B cell (primary cell): ENCODE measurements at regions not wholly inside any gene's neighbourhood (a gene's known extent, or its start where the extent isn't known, plus 50 kb on each side); places are given as distances from the start of the nearest gene placed in this dataset.

Experiments used
- ATAC-seq: fragments of 200-7000 bp; cut with Tn5 transposase; one replicate; pipeline ENCODE4 v1.10.0; 2021; ENCODE audit warnings: low read depth, mild to moderate bottlenecking, moderate number of reproducible peaks, moderate library complexity
- CTCF ChIA-PET: fragments of 350-600 bp; sonication (Branson Sonifier 250); formaldehyde crosslinking; loops from one replicate; lab custom pipeline; 2021; ENCODE audit warnings: antibody characterized with exemption, inconsistent platforms; lab: Charles Lee
- POLR2A ChIA-PET: fragments of 350-600 bp; sonication (Branson Sonifier 250); formaldehyde crosslinking; loops from one replicate; lab custom pipeline; 2021; ENCODE audit warnings: antibody characterized with exemption; lab: Charles Lee
- DNase-seq: peaks from one replicate; pipeline ENCODE4 v3.0.0; 2013
- H2AFZ ChIP-seq: 2 replicates; pipeline ENCODE4 v1.6.1; 2012; ENCODE audit warnings: mild to moderate bottlenecking, low read depth, low read length; ENCODE audit not compliant: insufficient read depth, poor library complexity, severe bottlenecking
- H3K27ac ChIP-seq, 2 donors: 1 replicate in 1 of 2; 2 replicates in 1 of 2; pipeline ENCODE4 v1.5.1; 2012 to 2013; ENCODE audit warnings: low read length in 2 of 2, mild to moderate bottlenecking in 2 of 2, moderate library complexity in 1 of 2
- H3K27me3 ChIP-seq, 4 experiments: fragments of 200-600 bp in 1 of 4; sonication (generic) in 1 of 4; replicated peaks in 1 of 4; 1 replicate in 2 of 4; 2 replicates in 2 of 4; pipeline versions ENCODE4 v1.6.1 to v1.7.0; 2013 to 2016; ENCODE audit warnings: low read length in 3 of 4, mild to moderate bottlenecking in 2 of 4, mixed read lengths in 1 of 4, moderate library complexity in 1 of 4; ENCODE audit not compliant: insufficient read depth in 4 of 4, control insufficient read depth in 3 of 4; ENCODE audit errors: control extremely low read depth in 1 of 4
- H3K36me3 ChIP-seq, 2 experiments: replicated peaks in 1 of 2; 1 replicate in 1 of 2; 2 replicates in 1 of 2; pipeline versions ENCODE4 v1.6.1 to v1.7.1; 2013; ENCODE audit warnings: low read length in 1 of 2; ENCODE audit not compliant: insufficient read depth in 2 of 2, control insufficient read depth in 1 of 2; ENCODE audit errors: control extremely low read depth in 1 of 2, extremely low read depth in 1 of 2
- H3K4me1 ChIP-seq, 2 donors: fragments of 200-600 bp in 1 of 2; sonication (generic) in 1 of 2; 1 replicate in 1 of 2; 2 replicates in 1 of 2; pipeline versions ENCODE4 v1.5.1 to v1.6.1; 2013 to 2017; ENCODE audit warnings: low read length in 2 of 2; ENCODE audit not compliant: control insufficient read depth in 2 of 2, insufficient read depth in 2 of 2
- H3K4me2 ChIP-seq: replicated peaks from 2 replicates; pipeline ENCODE3; 2012; ENCODE audit warnings: mild to moderate bottlenecking, low read depth, low read length; ENCODE audit not compliant: poor library complexity, severe bottlenecking
- H3K4me3 ChIP-seq, 5 experiments: fragments of 200-600 bp in 1 of 5; sonication (generic) in 1 of 5; 1 replicate in 3 of 5; 2 replicates in 2 of 5; pipeline versions ENCODE4 v1.5.1 to v1.7.0; 2011 to 2016; ENCODE audit warnings: low read length in 4 of 5, mild to moderate bottlenecking in 4 of 5, low read depth in 2 of 5, control low read depth in 1 of 5, moderate library complexity in 1 of 5; ENCODE audit not compliant: insufficient read depth in 1 of 5; ENCODE audit errors: control extremely low read depth in 1 of 5, extremely low read depth in 1 of 5
- H3K79me2 ChIP-seq: fragments of 200-600 bp; sonication (generic); one replicate; pipeline ENCODE4 v1.6.0; 2016; ENCODE audit warnings: low read length; ENCODE audit not compliant: control insufficient read depth, insufficient read depth
- H3K9ac ChIP-seq: fragments of 200-600 bp; sonication (generic); 2 replicates; pipeline ENCODE4 v1.6.1; 2017; ENCODE audit warnings: mild to moderate bottlenecking, low read length, moderate library complexity
- H3K9me3 ChIP-seq, 3 donors: one replicate each; pipeline versions ENCODE4 v1.6.1 to v1.7.1; 2013; ENCODE audit warnings: low read length in 2 of 3; ENCODE audit not compliant: control insufficient read depth in 2 of 3, insufficient read depth in 1 of 3; ENCODE audit errors: control extremely low read depth in 1 of 3
- H4K20me1 ChIP-seq: 2 replicates; pipeline ENCODE4 v1.6.0; 2012; ENCODE audit warnings: mild to moderate bottlenecking, low read length; ENCODE audit not compliant: insufficient read depth, control insufficient read depth, poor library complexity, severe bottlenecking
- H3K27ac Mint-ChIP-seq: one replicate; pipeline ENCODE4 v1.8.0; 2021; ENCODE audit warnings: mixed read lengths
- H3K27me3 Mint-ChIP-seq: one replicate; pipeline ENCODE4 v1.8.0; 2021; ENCODE audit warnings: mixed read lengths
- H3K4me1 Mint-ChIP-seq: one replicate; pipeline ENCODE4 v1.8.0; 2021; ENCODE audit warnings: mixed read lengths
- H3K4me3 Mint-ChIP-seq: one replicate; pipeline ENCODE4 v1.8.0; 2021; ENCODE audit warnings: mixed read lengths
- H3K9me3 Mint-ChIP-seq: one replicate; pipeline ENCODE4 v1.8.0; 2022; ENCODE audit warnings: mixed read lengths; ENCODE audit not compliant: insufficient read depth
- EZH2 ChIP-seq: IDR thresholded peaks from 2 replicates; pipeline ENCODE4 v1.6.1; 2012; ENCODE audit warnings: borderline replicate concordance, low read depth, mild to moderate bottlenecking, moderate library complexity, low read length; ENCODE audit not compliant: insufficient read depth, poor library complexity, severe bottlenecking
- WGBS: methylation state at CpG from one replicate; pipeline ENCODE4 v1.1.5; 2013; ENCODE audit warnings: missing lambda C conversion rate; ENCODE audit not compliant: insufficient coverage; 5-methylcytosine and 5-hydroxymethylcytosine counted together
- intact Hi-C: fragments of 100-400 bp; cut with micrococcal nuclease; formaldehyde crosslinking; loops from one replicate; pipeline ENCODE4 v1.10.0; 2022
- TF ChIP-seq, protein P1 (sequence below): fragments of 200-600 bp; IDR thresholded peaks from one replicate; pipeline ENCODE4 v1.8.0; 2022; ENCODE audit warnings: antibody characterized with exemption, mild to moderate bottlenecking

DNA sequence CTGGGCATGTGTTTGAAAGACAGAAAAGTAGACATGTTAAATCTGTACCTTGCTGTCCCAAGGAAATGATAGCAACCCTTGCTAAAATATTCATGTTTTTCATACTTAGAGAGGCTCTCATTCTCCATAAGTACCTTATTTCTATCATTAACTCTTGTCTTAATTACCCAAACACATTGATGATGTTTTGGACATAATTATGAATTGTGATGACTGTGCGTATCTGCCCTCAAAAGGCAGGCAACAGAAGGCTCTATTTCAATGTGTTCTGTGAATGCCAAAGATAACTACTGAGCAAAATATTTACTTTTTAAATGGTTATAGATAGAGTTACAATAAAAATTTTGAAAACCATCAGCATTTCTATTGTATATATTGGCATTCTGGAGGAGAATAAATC is 1263.8 kb downstream of the ZPLD1 start:
- Mint-ChIP-seq H3K27ac (no peak overlapping the region), H3K27me3 (no peaks in the 10 kb centered on the region), H3K4me1 (no peaks in the 10 kb centered on the region), H3K4me3 (no peak overlapping the region), H3K9me3 (no peaks in the 10 kb centered on the region)
- ATAC-seq (no peak), DNase-seq (no peak)
- H3K27me3 ChIP-seq: no peaks in the 10 kb centered on the region
- WGBS: no CpG with 5 or more reads among the region's 1 CpG
- no peaks in the 10 kb centered on the region for H3K36me3 ChIP-seq
- no peaks in the 10 kb centered on the region for H4K20me1 ChIP-seq
- H3K9ac ChIP-seq: no peak overlapping the region
- CTCF ChIA-PET: no interaction called here
- H3K4me1 ChIP-seq: no peaks in the 10 kb centered on the region
- intact Hi-C loops: no loop called here
- TF ChIP-seq, protein P1, sequence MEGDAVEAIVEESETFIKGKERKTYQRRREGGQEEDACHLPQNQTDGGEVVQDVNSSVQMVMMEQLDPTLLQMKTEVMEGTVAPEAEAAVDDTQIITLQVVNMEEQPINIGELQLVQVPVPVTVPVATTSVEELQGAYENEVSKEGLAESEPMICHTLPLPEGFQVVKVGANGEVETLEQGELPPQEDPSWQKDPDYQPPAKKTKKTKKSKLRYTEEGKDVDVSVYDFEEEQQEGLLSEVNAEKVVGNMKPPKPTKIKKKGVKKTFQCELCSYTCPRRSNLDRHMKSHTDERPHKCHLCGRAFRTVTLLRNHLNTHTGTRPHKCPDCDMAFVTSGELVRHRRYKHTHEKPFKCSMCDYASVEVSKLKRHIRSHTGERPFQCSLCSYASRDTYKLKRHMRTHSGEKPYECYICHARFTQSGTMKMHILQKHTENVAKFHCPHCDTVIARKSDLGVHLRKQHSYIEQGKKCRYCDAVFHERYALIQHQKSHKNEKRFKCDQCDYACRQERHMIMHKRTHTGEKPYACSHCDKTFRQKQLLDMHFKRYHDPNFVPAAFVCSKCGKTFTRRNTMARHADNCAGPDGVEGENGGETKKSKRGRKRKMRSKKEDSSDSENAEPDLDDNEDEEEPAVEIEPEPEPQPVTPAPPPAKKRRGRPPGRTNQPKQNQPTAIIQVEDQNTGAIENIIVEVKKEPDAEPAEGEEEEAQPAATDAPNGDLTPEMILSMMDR: no peak
- no peak for TF ChIP-seq EZH2
- H3K27ac ChIP-seq: no peak overlapping the region
- no peak overlapping the region for H2AFZ ChIP-seq
- H3K4me2 ChIP-seq: no peak overlapping the region
- no peak overlapping the region for H3K4me3 ChIP-seq
- H3K9me3 ChIP-seq: no peaks in the 10 kb centered on the region
- POLR2A ChIA-PET: no interaction called here
- no peaks in the 10 kb centered on the region for H3K79me2 ChIP-seq

DNA sequence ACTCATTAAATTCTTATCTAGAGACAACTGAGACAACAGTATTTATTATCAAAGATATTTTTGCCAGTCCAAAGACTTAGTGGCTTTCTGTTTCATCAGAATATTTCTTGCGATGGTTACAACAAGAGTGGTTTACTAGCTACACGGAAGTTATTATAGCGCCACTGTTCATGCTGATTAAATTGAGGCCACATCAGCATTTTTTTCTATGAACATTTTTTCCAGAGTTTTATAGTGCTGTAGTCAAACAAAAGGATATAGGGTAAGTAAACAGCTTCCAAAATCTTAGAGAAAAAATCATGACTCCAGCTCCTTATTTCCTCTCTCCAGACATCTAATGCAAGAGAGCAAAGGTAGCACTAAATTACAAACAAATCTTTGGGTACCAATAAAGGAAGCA is 1264.4 kb downstream of the ZPLD1 start:
- H3K4me3 Mint-ChIP-seq: no peak overlapping the region
- no peaks in the 10 kb centered on the region for H3K4me1 Mint-ChIP-seq
- Histone ChIP-seq H3K9ac (no peak overlapping the region), H3K27ac (no peak overlapping the region), H3K79me2 (no peaks in the 10 kb centered on the region), H3K9me3 (no peaks in the 10 kb centered on the region), H4K20me1 (no peaks in the 10 kb centered on the region), H3K4me1 (no peaks in the 10 kb centered on the region), H3K36me3 (no peaks in the 10 kb centered on the region), H2AFZ (no peak overlapping the region), H3K4me3 (no peak overlapping the region), H3K4me2 (no peak overlapping the region), H3K27me3 (no peaks in the 10 kb centered on the region)
- H3K9me3 Mint-ChIP-seq: no peaks in the 10 kb centered on the region
- 93% methylated on average over 2 of the region's 3 CpGs for WGBS
- ChIA-PET CTCF (no interaction called here), POLR2A (no interaction called here)
- H3K27me3 Mint-ChIP-seq: no peaks in the 10 kb centered on the region
- ATAC-seq (no peak), DNase-seq (no peak)
- H3K27ac Mint-ChIP-seq: no peak overlapping the region
- intact Hi-C loops: no loop called here
- TF ChIP-seq, protein P1: no peak
- no peak for TF ChIP-seq EZH2
